Heart left ventricle (tissue), 13 donors: ENCODE measurements at regions not wholly inside any gene's neighbourhood (a gene's known extent, or its start where the extent isn't known, plus 50 kb on each side); places are given as distances from the start of the nearest gene placed in this dataset.

ENCODE experiments used
- CTCF ChIP-seq, 12 donors: fragments of 200-600 bp; sonication (generic) in 4 of 12; IDR thresholded peaks; one replicate each; pipeline versions ENCODE4 v1.5.0 to v1.8.0; 2018 to 2022; ENCODE audit warnings: antibody characterized with exemption in 12 of 12, mild to moderate bottlenecking in 5 of 12
- POLR2A ChIP-seq, 2 donors: fragments of 450-650 bp; IDR thresholded peaks; one replicate each; pipeline ENCODE4 v1.6.1; 2017; ENCODE audit warnings: antibody characterized with exemption in 2 of 2, mild to moderate bottlenecking in 2 of 2, moderate library complexity in 2 of 2
- donor health status: ischemic (EF 13 %, LVEDD 7.1; RV severe dilation, severe dysfunction).
- donor health status: DM: no; HTN: yes; CAD: no.
- donor health status: DM: no; HTN: no; CAD: no.
- donor health status: ischemic (EF 25% LVEDD 6.9; RV normal size, moderate dysfunction).
- donor health status: ischemic (EF 25% LVEDD 5.7; RV mildly dilated, moderate dysfunction).
- donor health status: ischemic (EF 35%, LVEDD 5.7; RV mildly dilated, moderate dysfunction).
- donor health status: nonischemic (EF 11% LVEDD 7.7; RV severe dilation, severe dysfunction).
- donor health status: DM: yes; HTN: yes; CAD: no.
- donor health status: PGD.
- donor health status: ischemic (EF 29% LVEDD 5.4; RV normal size, mild dysfunction).
- donor health status: nonischemic (EF 23%, LVEDD 6.1; RV moderate dilation, normal function).

GRCh38 chr12:28980436-28980835, 168.6 kb upstream of the FAR2 start:
- TF ChIP-seq CTCF (IDR thresholded peaks at IDR 0.05) (no peak), POLR2A (IDR thresholded peaks at IDR 0.05) (no peak)
